Right renal cortex interstitium (tissue), 3 donors: ENCODE measurements at regions not wholly inside any gene's neighbourhood (a gene's known extent, or its start where the extent isn't known, plus 50 kb on each side); places are given as distances from the start of the nearest gene placed in this dataset.

ENCODE experiments used
- DNase-seq, 3 donors: peaks; one replicate each; pipeline ENCODE4 v3.0.0-alpha.2; 2013; ENCODE audit warnings: low read depth in 3 of 3, low spot score in 2 of 3

- no peak for DNase-seq
These were observed 139.5 kb upstream of the FAM83B start for GRCh38 chr6:54706844-54707605.

GRCh38 chr6:54710456-54710855 lies 136.1 kb upstream of the FAM83B start:
- DNase-seq = no peak

- DNase-seq = no peak
These were observed 130.6 kb upstream of the FAM83B start for GRCh38 chr6:54716010-54716409.

GRCh38 chr6:54716877-54717276 lies 129.7 kb upstream of the FAM83B start:
- no peak for DNase-seq

- no peak for DNase-seq
These were observed 128.6 kb upstream of the FAM83B start for GRCh38 chr6:54717849-54718455.

GRCh38 chr6:54718541-54719023 lies 128.0 kb upstream of the FAM83B start:
- no peak for DNase-seq

- DNase-seq = no peak
These were observed 127.4 kb upstream of the FAM83B start for GRCh38 chr6:54719131-54719530.

GRCh38 chr6:54719633-54720032 lies 126.9 kb upstream of the FAM83B start:
- DNase-seq = no peak

- no peak for DNase-seq
These were observed 124.2 kb upstream of the FAM83B start for GRCh38 chr6:54722328-54722727.

- DNase-seq = no peak
These were observed 116.9 kb upstream of the FAM83B start for GRCh38 chr6:54729716-54730115.

GRCh38 chr6:54730767-54731630 lies 115.6 kb upstream of the FAM83B start:
- DNase-seq = no peak

- DNase-seq = no peak
These were observed 109.3 kb upstream of the FAM83B start for GRCh38 chr6:54737247-54737646.

- DNase-seq = no peak
These were observed 98.6 kb upstream of the FAM83B start for GRCh38 chr6:54747955-54748354.

- DNase-seq = no peak
These were observed 92.2 kb upstream of the FAM83B start for GRCh38 chr6:54754406-54754805.

GRCh38 chr6:54758340-54758739 lies 88.2 kb upstream of the FAM83B start:
- DNase-seq = no peak

GRCh38 chr6:54768494-54768893 lies 78.1 kb upstream of the FAM83B start:
- no peak for DNase-seq

- DNase-seq = no peak
These were observed 76.2 kb upstream of the FAM83B start for GRCh38 chr6:54770328-54770727.

GRCh38 chr6:54771968-54772367 lies 74.6 kb upstream of the FAM83B start:
- DNase-seq = no peak

GRCh38 chr6:54772610-54773009 lies 74.0 kb upstream of the FAM83B start:
- no peak for DNase-seq

GRCh38 chr6:54775576-54775975 lies 71.0 kb upstream of the FAM83B start:
- no peak for DNase-seq

GRCh38 chr6:54776891-54777290 lies 69.7 kb upstream of the FAM83B start:
- no peak for DNase-seq
